WTC11 (cell line): ENCODE measurements at regions not wholly inside any gene's neighbourhood (a gene's known extent, or its start where the extent isn't known, plus 50 kb on each side); places are given as distances from the start of the nearest gene placed in this dataset.

Experiments used
- ATAC-seq: fragments of 200-7000 bp; cut with Tn5 transposase; 2 replicates; pipeline ENCODE4 v1.10.0; 2021; ENCODE audit warnings: mild to moderate bottlenecking, moderate library complexity
- CTCF ChIA-PET: fragments of 300-600 bp; sonication (Branson Sonifier 250); formaldehyde crosslinking; loops from one replicate; lab custom pipeline; 2021; ENCODE audit warnings: antibody characterized with exemption; lab: Charles Lee
- POLR2A ChIA-PET: fragments of 350-600 bp; sonication (Branson Sonifier 250); formaldehyde crosslinking; loops from one replicate; lab custom pipeline; 2021; ENCODE audit warnings: antibody characterized with exemption; lab: Charles Lee
- DNase-seq: peaks from one replicate; pipeline ENCODE4 v3.0.0; 2021; ENCODE audit warnings: low spot score
- H3K27ac Mint-ChIP-seq: 2 replicates; pipeline ENCODE4 v1.8.0; 2021; ENCODE audit warnings: mixed read lengths
- H3K27me3 Mint-ChIP-seq: 2 replicates; pipeline ENCODE4 v1.8.0; 2021; ENCODE audit warnings: low read depth, mild to moderate bottlenecking, moderate library complexity, mixed read lengths
- H3K36me3 Mint-ChIP-seq: 2 replicates; pipeline ENCODE4 v1.8.0; 2021; ENCODE audit warnings: mixed read lengths
- H3K4me1 Mint-ChIP-seq: 2 replicates; pipeline ENCODE4 v1.8.0; 2022; ENCODE audit warnings: mixed read lengths
- H3K4me3 Mint-ChIP-seq: 2 replicates; pipeline ENCODE4 v1.8.0; 2021; ENCODE audit warnings: mild to moderate bottlenecking, moderate library complexity, mixed read lengths
- H3K9me3 Mint-ChIP-seq: 2 replicates; pipeline ENCODE4 v1.8.0; 2021; ENCODE audit warnings: mixed read lengths
- CREB1 ChIP-seq: sonication (generic); formaldehyde crosslinking; IDR thresholded peaks from 2 replicates; pipeline ENCODE4 v1.8.0; 2023; ENCODE audit warnings: mild to moderate bottlenecking, missing genetic modification reagents
- ELF4 ChIP-seq: sonication (generic); formaldehyde crosslinking; IDR thresholded peaks from 2 replicates; pipeline ENCODE4 v1.8.1; 2022; ENCODE audit warnings: low read depth, mild to moderate bottlenecking, moderate library complexity, missing genetic modification reagents
- EMX1 ChIP-seq: fragments of 250-450 bp; sonication (Bioruptor Pico); IDR thresholded peaks from 2 replicates; pipeline ENCODE4 v1.8.0; 2021; ENCODE audit warnings: mild to moderate bottlenecking
- FOXJ3 ChIP-seq: sonication (generic); formaldehyde crosslinking; IDR thresholded peaks from 2 replicates; pipeline ENCODE4 v1.9.0; 2021; ENCODE audit warnings: missing genetic modification reagents, mild to moderate bottlenecking, borderline replicate concordance
- FOXK1 ChIP-seq: sonication (generic); formaldehyde crosslinking; IDR thresholded peaks from 2 replicates; pipeline ENCODE4 v1.8.0; 2022; ENCODE audit warnings: mild to moderate bottlenecking, moderate library complexity, missing genetic modification reagents
- FOXP1 ChIP-seq: sonication (generic); formaldehyde crosslinking; IDR thresholded peaks from 2 replicates; pipeline ENCODE4 v1.8.0; 2022; ENCODE audit warnings: missing genetic modification reagents, mild to moderate bottlenecking, moderate library complexity, borderline replicate concordance
- RORB ChIP-seq: fragments of 250-450 bp; sonication (Bioruptor Pico); IDR thresholded peaks from 2 replicates; pipeline ENCODE4 v1.9.0; 2021; ENCODE audit warnings: mild to moderate bottlenecking
- SMAD4 ChIP-seq: sonication (generic); formaldehyde crosslinking; IDR thresholded peaks from 2 replicates; pipeline ENCODE4 v1.8.0; 2022; ENCODE audit warnings: mild to moderate bottlenecking, missing genetic modification reagents
- ZNF232 ChIP-seq: sonication (generic); formaldehyde crosslinking; IDR thresholded peaks from 2 replicates; pipeline ENCODE4 v1.8.0; 2022; ENCODE audit warnings: mild to moderate bottlenecking, missing genetic modification reagents
- ZNF317 ChIP-seq: sonication (generic); formaldehyde crosslinking; IDR thresholded peaks from 2 replicates; pipeline ENCODE4 v1.8.1; 2023; ENCODE audit warnings: low read depth, mild to moderate bottlenecking, moderate library complexity, missing genetic modification reagents, borderline replicate concordance
- TF ChIP-seq, protein P1 (sequence below): fragments of 250-450 bp; sonication (Bioruptor Pico); IDR thresholded peaks from 2 replicates; pipeline ENCODE4 v1.8.0; 2021; ENCODE audit warnings: mild to moderate bottlenecking
- TF ChIP-seq, protein P2 (sequence below): sonication (generic); formaldehyde crosslinking; IDR thresholded peaks from 2 replicates; pipeline ENCODE4 v1.8.0; 2022; ENCODE audit warnings: mild to moderate bottlenecking, missing genetic modification reagents
- TF ChIP-seq, protein P3 (sequence below): sonication (generic); formaldehyde crosslinking; IDR thresholded peaks from 2 replicates; pipeline ENCODE4 v1.8.0; 2023; ENCODE audit warnings: missing genetic modification reagents, mild to moderate bottlenecking, borderline replicate concordance
- TF ChIP-seq, protein P4 (sequence below): sonication (generic); formaldehyde crosslinking; IDR thresholded peaks from 2 replicates; pipeline ENCODE4 v1.8.0; 2022; ENCODE audit warnings: mild to moderate bottlenecking, missing genetic modification reagents
- TF ChIP-seq, protein P5 (sequence below): fragments of 250-450 bp; sonication (Bioruptor Pico); IDR thresholded peaks from 2 replicates; pipeline ENCODE4 v1.9.0; 2021; ENCODE audit warnings: moderate library complexity, mild to moderate bottlenecking, inconsistent platforms, borderline replicate concordance
- TF ChIP-seq, protein P6 (sequence below): sonication (generic); formaldehyde crosslinking; IDR thresholded peaks from 2 replicates; pipeline ENCODE4 v1.8.0; 2022; ENCODE audit warnings: mild to moderate bottlenecking, missing genetic modification reagents
- TF ChIP-seq, protein P7 (sequence below): sonication (generic); formaldehyde crosslinking; IDR thresholded peaks from 2 replicates; pipeline ENCODE4 v1.8.1; 2022; ENCODE audit warnings: missing genetic modification reagents, borderline replicate concordance
- TF ChIP-seq, protein P8 (sequence below): fragments of 250-450 bp; sonication (Bioruptor Pico); IDR thresholded peaks from 2 replicates; pipeline ENCODE4 v1.9.0; 2021; ENCODE audit warnings: mild to moderate bottlenecking, borderline replicate concordance

DNA sequence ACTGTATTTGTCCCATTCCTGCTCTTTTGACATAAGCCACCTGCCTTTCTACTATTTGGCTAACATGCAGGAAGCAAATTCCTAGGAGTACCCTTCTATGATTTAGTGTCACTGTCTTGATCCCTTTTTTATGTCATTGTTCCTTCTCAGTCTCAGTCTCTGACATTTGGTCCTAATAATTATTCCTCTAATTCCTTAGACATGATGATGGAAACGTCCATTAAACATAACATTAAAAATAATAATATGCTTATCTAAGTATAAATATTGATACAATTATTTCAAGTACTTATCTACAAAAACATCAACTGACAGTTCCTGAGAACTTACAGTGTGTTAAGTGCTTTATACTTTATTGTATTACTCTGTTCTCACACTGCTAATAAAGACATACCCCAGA is 857.0 kb upstream of the LCORL start (continued):
- TF ChIP-seq FOXP1 (CRISPR knock-in tag) (no peak), SMAD4 (no peak), ZNF232 (CRISPR knock-in tag) (no peak), FOXK1 (CRISPR knock-in tag) (no peak), ZNF317 (CRISPR knock-in tag) (no peak), RORB (no peak)
- TF ChIP-seq, protein P1, sequence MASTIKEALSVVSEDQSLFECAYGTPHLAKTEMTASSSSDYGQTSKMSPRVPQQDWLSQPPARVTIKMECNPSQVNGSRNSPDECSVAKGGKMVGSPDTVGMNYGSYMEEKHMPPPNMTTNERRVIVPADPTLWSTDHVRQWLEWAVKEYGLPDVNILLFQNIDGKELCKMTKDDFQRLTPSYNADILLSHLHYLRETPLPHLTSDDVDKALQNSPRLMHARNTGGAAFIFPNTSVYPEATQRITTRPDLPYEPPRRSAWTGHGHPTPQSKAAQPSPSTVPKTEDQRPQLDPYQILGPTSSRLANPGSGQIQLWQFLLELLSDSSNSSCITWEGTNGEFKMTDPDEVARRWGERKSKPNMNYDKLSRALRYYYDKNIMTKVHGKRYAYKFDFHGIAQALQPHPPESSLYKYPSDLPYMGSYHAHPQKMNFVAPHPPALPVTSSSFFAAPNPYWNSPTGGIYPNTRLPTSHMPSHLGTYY (CRISPR knock-in tag), result no peak
- TF ChIP-seq, protein P2, sequence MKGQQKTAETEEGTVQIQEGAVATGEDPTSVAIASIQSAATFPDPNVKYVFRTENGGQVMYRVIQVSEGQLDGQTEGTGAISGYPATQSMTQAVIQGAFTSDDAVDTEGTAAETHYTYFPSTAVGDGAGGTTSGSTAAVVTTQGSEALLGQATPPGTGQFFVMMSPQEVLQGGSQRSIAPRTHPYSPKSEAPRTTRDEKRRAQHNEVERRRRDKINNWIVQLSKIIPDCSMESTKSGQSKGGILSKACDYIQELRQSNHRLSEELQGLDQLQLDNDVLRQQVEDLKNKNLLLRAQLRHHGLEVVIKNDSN (CRISPR knock-in tag), result no peak
- TF ChIP-seq, protein P3, sequence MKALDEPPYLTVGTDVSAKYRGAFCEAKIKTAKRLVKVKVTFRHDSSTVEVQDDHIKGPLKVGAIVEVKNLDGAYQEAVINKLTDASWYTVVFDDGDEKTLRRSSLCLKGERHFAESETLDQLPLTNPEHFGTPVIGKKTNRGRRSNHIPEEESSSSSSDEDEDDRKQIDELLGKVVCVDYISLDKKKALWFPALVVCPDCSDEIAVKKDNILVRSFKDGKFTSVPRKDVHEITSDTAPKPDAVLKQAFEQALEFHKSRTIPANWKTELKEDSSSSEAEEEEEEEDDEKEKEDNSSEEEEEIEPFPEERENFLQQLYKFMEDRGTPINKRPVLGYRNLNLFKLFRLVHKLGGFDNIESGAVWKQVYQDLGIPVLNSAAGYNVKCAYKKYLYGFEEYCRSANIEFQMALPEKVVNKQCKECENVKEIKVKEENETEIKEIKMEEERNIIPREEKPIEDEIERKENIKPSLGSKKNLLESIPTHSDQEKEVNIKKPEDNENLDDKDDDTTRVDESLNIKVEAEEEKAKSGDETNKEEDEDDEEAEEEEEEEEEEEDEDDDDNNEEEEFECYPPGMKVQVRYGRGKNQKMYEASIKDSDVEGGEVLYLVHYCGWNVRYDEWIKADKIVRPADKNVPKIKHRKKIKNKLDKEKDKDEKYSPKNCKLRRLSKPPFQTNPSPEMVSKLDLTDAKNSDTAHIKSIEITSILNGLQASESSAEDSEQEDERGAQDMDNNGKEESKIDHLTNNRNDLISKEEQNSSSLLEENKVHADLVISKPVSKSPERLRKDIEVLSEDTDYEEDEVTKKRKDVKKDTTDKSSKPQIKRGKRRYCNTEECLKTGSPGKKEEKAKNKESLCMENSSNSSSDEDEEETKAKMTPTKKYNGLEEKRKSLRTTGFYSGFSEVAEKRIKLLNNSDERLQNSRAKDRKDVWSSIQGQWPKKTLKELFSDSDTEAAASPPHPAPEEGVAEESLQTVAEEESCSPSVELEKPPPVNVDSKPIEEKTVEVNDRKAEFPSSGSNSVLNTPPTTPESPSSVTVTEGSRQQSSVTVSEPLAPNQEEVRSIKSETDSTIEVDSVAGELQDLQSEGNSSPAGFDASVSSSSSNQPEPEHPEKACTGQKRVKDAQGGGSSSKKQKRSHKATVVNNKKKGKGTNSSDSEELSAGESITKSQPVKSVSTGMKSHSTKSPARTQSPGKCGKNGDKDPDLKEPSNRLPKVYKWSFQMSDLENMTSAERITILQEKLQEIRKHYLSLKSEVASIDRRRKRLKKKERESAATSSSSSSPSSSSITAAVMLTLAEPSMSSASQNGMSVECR, result no peak
- TF ChIP-seq, protein P4, sequence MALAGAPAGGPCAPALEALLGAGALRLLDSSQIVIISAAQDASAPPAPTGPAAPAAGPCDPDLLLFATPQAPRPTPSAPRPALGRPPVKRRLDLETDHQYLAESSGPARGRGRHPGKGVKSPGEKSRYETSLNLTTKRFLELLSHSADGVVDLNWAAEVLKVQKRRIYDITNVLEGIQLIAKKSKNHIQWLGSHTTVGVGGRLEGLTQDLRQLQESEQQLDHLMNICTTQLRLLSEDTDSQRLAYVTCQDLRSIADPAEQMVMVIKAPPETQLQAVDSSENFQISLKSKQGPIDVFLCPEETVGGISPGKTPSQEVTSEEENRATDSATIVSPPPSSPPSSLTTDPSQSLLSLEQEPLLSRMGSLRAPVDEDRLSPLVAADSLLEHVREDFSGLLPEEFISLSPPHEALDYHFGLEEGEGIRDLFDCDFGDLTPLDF (CRISPR knock-in tag), result no peak
- TF ChIP-seq, protein P5, sequence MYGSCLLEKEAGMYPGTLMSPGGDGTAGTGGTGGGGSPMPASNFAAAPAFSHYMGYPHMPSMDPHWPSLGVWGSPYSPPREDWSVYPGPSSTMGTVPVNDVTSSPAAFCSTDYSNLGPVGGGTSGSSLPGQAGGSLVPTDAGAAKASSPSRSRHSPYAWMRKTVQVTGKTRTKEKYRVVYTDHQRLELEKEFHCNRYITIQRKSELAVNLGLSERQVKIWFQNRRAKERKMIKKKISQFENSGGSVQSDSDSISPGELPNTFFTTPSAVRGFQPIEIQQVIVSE, result no peak
- TF ChIP-seq, protein P6, sequence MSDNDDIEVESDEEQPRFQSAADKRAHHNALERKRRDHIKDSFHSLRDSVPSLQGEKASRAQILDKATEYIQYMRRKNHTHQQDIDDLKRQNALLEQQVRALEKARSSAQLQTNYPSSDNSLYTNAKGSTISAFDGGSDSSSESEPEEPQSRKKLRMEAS (CRISPR knock-in tag), result no peak

DNA sequence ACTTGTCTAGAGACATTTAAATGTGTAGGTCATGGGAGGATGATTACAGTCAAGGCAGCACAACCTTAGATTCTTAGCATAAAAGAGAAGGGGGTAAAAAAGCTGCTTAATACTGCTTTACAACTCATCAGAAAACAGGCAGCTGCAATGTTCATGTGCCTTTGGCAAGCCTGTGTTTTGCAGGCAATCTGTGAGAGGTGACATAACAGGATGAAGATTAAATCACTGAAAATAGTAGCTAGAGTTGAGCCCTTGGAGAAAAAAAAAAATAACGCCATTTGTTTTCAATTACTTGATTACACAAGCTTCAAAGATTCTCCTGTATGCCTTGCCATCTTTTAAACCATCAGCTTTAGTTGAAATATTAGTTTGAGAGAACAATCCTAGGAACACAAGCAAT is 847.6 kb upstream of the LCORL start:
- Mint-ChIP-seq H3K4me3 (no peak overlapping the region), H3K36me3 (peaks cover 23% of the 10 kb centered on the region), H3K27ac (no peak overlapping the region; the same call in 1 of the 2 replicates), H3K27me3 (peaks cover 2% of the 10 kb centered on the region), H3K4me1 (peaks cover 22% of the 10 kb centered on the region), H3K9me3 (peaks cover 28% of the 10 kb centered on the region)
- ChIA-PET POLR2A (no interaction called here), CTCF (no interaction called here)
- ATAC-seq, result no peak
- TF ChIP-seq, protein P5, result no peak
- TF ChIP-seq ZNF317 (CRISPR knock-in tag) (no peak), FOXJ3 (CRISPR knock-in tag) (no peak), EMX1 (no peak), CREB1 (CRISPR knock-in tag) (no peak), ELF4 (CRISPR knock-in tag) (no peak)
- TF ChIP-seq, protein P7, sequence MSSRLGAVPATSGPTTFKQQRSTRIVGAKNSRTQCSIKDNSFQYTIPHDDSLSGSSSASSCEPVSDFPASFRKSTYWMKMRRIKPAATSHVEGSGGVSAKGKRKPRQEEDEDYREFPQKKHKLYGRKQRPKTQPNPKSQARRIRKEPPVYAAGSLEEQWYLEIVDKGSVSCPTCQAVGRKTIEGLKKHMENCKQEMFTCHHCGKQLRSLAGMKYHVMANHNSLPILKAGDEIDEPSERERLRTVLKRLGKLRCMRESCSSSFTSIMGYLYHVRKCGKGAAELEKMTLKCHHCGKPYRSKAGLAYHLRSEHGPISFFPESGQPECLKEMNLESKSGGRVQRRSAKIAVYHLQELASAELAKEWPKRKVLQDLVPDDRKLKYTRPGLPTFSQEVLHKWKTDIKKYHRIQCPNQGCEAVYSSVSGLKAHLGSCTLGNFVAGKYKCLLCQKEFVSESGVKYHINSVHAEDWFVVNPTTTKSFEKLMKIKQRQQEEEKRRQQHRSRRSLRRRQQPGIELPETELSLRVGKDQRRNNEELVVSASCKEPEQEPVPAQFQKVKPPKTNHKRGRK (CRISPR knock-in tag), result no peak
- TF ChIP-seq, protein P8, sequence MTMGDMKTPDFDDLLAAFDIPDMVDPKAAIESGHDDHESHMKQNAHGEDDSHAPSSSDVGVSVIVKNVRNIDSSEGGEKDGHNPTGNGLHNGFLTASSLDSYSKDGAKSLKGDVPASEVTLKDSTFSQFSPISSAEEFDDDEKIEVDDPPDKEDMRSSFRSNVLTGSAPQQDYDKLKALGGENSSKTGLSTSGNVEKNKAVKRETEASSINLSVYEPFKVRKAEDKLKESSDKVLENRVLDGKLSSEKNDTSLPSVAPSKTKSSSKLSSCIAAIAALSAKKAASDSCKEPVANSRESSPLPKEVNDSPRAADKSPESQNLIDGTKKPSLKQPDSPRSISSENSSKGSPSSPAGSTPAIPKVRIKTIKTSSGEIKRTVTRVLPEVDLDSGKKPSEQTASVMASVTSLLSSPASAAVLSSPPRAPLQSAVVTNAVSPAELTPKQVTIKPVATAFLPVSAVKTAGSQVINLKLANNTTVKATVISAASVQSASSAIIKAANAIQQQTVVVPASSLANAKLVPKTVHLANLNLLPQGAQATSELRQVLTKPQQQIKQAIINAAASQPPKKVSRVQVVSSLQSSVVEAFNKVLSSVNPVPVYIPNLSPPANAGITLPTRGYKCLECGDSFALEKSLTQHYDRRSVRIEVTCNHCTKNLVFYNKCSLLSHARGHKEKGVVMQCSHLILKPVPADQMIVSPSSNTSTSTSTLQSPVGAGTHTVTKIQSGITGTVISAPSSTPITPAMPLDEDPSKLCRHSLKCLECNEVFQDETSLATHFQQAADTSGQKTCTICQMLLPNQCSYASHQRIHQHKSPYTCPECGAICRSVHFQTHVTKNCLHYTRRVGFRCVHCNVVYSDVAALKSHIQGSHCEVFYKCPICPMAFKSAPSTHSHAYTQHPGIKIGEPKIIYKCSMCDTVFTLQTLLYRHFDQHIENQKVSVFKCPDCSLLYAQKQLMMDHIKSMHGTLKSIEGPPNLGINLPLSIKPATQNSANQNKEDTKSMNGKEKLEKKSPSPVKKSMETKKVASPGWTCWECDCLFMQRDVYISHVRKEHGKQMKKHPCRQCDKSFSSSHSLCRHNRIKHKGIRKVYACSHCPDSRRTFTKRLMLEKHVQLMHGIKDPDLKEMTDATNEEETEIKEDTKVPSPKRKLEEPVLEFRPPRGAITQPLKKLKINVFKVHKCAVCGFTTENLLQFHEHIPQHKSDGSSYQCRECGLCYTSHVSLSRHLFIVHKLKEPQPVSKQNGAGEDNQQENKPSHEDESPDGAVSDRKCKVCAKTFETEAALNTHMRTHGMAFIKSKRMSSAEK, result no peak
- no peak for DNase-seq
